ENCODE measurements at regions not wholly inside any gene's neighbourhood (a gene's known extent, or its start where the extent isn't known, plus 50 kb on each side); places are given as distances from the start of the nearest gene placed in this dataset.

GRCh38 chr3:66744986-66745385 is 244.2 kb upstream of the LRIG1 start:
- H2AFZ ChIP-seq (ENCODE audit: low read depth, low read length) = no peak overlapping the region
- no peak for TF ChIP-seq MIER1 (IDR thresholded peaks at IDR 0.05; ENCODE audit: low read depth)

GRCh38 chr3:66747261-66747660 is 246.4 kb upstream of the LRIG1 start:
- 0% methylated on average over 5 of the region's 6 CpGs for WGBS (ENCODE audit: insufficient coverage, low coverage, missing lambda C conversion rate)
- CTCF ChIA-PET (ENCODE audit: low intra/inter-chr PET ratio) = no interaction called here
- Histone ChIP-seq H3K27ac (ENCODE audit: extremely low read depth, low read depth, low read length) (no peak overlapping the region), H3K9me1 (ENCODE audit: control insufficient read depth, insufficient read depth, low read length) (no peaks in the 10 kb centered on the region), H3K9me3 (replicated peaks; ENCODE audit: control insufficient read depth, insufficient read depth, low read depth, low read length) (no peaks in the 10 kb centered on the region), H3K79me2 (ENCODE audit: control insufficient read depth, insufficient read depth, low read length) (no peaks in the 10 kb centered on the region), H3K4me2 (ENCODE audit: insufficient read depth, low read length) (no peak overlapping the region), H3K36me3 (ENCODE audit: control insufficient read depth, insufficient read depth, low read length) (no peaks in the 10 kb centered on the region), H3K4me1 (replicated peaks in 1 of 2; ENCODE audit: control insufficient read depth in 2 of 2, insufficient read depth in 2 of 2, low read length in 2 of 2) (no peaks in the 10 kb centered on the region), H4K20me1 (replicated peaks; ENCODE audit: control insufficient read depth, insufficient read depth, low read length) (no peaks in the 10 kb centered on the region), H3K27me3 (ENCODE audit: control insufficient read depth in 2 of 2, insufficient read depth in 2 of 2, low read length in 2 of 2) (no peaks in the 10 kb centered on the region), H3K9ac (ENCODE audit: insufficient read depth in 1 of 2, low read depth in 2 of 2, low read length in 2 of 2) (no peak overlapping the region), H3K4me3 (no peak overlapping the region), H2AFZ (ENCODE audit: low read depth, low read length) (no peak overlapping the region)
- intact Hi-C loops (cut with micrococcal nuclease) = no loop called here
- no peak for DNase-seq (ENCODE audit: extremely low read depth in 1 of 4, low spot score in 3 of 4)
- in situ Hi-C loops (cut with MboI) = no loop called here
- no peak for FAIRE-seq
- POLR2A ChIA-PET = no interaction called here
- ATAC-seq = no peak
- BruUV-seq (replicated peaks) = no TSS peak
- TF ChIP-seq ZNF324 (CRISPR knock-in tag; IDR thresholded peaks at IDR 0.05) (no peak), ZFP1 (CRISPR knock-in tag; IDR thresholded peaks at IDR 0.05) (no peak), HMG20A (CRISPR knock-in tag; conservative IDR thresholded peaks at IDR 0.05) (no peak), ZBTB1 (CRISPR knock-in tag; IDR thresholded peaks at IDR 0.05; ENCODE audit: borderline replicate concordance, low read depth) (no peak), FOXM1 (IDR thresholded peaks at IDR 0.05; ENCODE audit: low read depth) (no peak), FOXM1 (CRISPR knock-in tag; IDR thresholded peaks at IDR 0.05; ENCODE audit: low read depth) (no peak), ZBTB17 (CRISPR knock-in tag; IDR thresholded peaks at IDR 0.05) (no peak), MAX (CRISPR knock-in tag; IDR thresholded peaks at IDR 0.05) (no peak), FOS (IDR thresholded peaks at IDR 0.05; ENCODE audit: extremely low read depth, insufficient read length) (no peak), CREB5 (CRISPR knock-in tag; IDR thresholded peaks at IDR 0.05) (no peak)

More at GRCh38 chr3:66744986-66745385, 244.2 kb upstream of the LRIG1 start:
- DNase-seq (ENCODE audit: extremely low read depth in 1 of 4, low spot score in 3 of 4) (no peak), ATAC-seq (no peak), FAIRE-seq (no peak)
- Histone ChIP-seq H3K4me1 (replicated peaks in 1 of 2; ENCODE audit: control insufficient read depth in 2 of 2, insufficient read depth in 2 of 2, low read length in 2 of 2) (no peaks in the 10 kb centered on the region), H3K27me3 (ENCODE audit: control insufficient read depth in 2 of 2, insufficient read depth in 2 of 2, low read length in 2 of 2) (no peaks in the 10 kb centered on the region), H4K20me1 (replicated peaks; ENCODE audit: control insufficient read depth, insufficient read depth, low read length) (no peaks in the 10 kb centered on the region), H3K79me2 (ENCODE audit: control insufficient read depth, insufficient read depth, low read length) (no peaks in the 10 kb centered on the region), H3K27ac (ENCODE audit: extremely low read depth, low read depth, low read length) (no peak overlapping the region), H3K9me3 (replicated peaks; ENCODE audit: control insufficient read depth, insufficient read depth, low read depth, low read length) (no peaks in the 10 kb centered on the region), H3K9ac (ENCODE audit: insufficient read depth in 1 of 2, low read depth in 2 of 2, low read length in 2 of 2) (no peak overlapping the region), H3K36me3 (ENCODE audit: control insufficient read depth, insufficient read depth, low read length) (no peaks in the 10 kb centered on the region), H3K9me1 (ENCODE audit: control insufficient read depth, insufficient read depth, low read length) (no peaks in the 10 kb centered on the region), H3K4me2 (ENCODE audit: insufficient read depth, low read length) (no peak overlapping the region), H3K4me3 (no peak overlapping the region)
- in situ Hi-C loops (cut with MboI) = no loop called here
- 0% methylated on average over 2 of the region's 2 CpGs for WGBS (ENCODE audit: insufficient coverage, low coverage, missing lambda C conversion rate)
- intact Hi-C loops (cut with micrococcal nuclease) = no loop called here
- POLR2A ChIA-PET = no interaction called here
- CTCF ChIA-PET (ENCODE audit: low intra/inter-chr PET ratio) = no interaction called here
- no TSS peak for BruUV-seq (replicated peaks)
